ENCODE measurements at regions not wholly inside any gene's neighbourhood (a gene's known extent, or its start where the extent isn't known, plus 50 kb on each side); places are given as distances from the start of the nearest gene placed in this dataset.

DNA sequence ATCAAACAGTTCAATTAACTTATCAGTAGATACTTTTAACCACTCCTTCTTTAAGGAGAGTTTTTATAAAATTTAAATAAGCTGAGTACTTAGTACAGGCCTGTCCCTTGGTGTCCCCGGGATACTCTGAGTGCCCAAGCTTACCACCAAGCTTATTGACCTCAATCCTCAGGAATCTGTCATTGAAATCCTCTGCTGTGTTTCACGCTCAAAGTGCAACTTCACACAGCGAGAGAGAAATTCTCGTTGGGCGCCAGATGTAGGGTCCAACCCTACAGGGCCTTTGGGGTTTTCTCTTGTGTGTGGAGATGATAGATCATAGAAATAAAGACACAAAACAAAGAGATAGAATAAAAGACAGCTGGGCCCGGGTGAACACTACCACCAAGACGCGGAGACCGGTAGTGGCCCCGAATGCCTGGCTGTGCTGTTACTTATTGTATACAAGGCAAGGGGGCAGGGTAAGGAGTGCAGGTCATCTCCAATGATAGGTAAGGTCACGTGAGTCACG, 65.3 kb upstream of the ARL4D start:
- H3K4me3 ChIP-seq (replicated peaks; ENCODE audit: low read depth, low read length): no peak overlapping the region
- TF ChIP-seq, protein P1, sequence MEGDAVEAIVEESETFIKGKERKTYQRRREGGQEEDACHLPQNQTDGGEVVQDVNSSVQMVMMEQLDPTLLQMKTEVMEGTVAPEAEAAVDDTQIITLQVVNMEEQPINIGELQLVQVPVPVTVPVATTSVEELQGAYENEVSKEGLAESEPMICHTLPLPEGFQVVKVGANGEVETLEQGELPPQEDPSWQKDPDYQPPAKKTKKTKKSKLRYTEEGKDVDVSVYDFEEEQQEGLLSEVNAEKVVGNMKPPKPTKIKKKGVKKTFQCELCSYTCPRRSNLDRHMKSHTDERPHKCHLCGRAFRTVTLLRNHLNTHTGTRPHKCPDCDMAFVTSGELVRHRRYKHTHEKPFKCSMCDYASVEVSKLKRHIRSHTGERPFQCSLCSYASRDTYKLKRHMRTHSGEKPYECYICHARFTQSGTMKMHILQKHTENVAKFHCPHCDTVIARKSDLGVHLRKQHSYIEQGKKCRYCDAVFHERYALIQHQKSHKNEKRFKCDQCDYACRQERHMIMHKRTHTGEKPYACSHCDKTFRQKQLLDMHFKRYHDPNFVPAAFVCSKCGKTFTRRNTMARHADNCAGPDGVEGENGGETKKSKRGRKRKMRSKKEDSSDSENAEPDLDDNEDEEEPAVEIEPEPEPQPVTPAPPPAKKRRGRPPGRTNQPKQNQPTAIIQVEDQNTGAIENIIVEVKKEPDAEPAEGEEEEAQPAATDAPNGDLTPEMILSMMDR (IDR thresholded peaks at IDR 0.05; ENCODE audit: low read length, missing control alignments): no peak
- no peak for DNase-seq (ENCODE audit: low read depth)

DNA sequence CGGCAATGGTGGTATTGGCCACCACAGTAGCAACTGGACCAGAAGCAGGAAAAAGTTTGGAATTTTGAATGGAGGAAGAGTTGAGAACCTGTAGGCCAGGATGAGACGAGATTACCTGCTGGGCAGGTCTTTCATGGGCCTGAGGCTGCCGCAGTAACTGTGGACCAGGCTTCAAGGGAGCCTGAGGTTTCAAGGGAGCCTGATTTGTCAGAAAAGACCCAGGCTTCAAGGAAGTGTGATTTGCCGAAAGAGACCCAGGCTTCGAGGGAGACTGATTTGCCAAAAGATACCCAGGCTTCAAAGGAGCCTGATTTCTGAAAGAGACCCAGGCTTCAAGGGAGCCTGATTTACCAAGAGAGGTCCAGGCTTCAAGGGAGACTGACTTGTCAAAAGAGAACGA, 66.6 kb upstream of the ARL4D start:
- TF ChIP-seq, protein P1 (IDR thresholded peaks at IDR 0.05; ENCODE audit: low read length, missing control alignments): no peak

DNA sequence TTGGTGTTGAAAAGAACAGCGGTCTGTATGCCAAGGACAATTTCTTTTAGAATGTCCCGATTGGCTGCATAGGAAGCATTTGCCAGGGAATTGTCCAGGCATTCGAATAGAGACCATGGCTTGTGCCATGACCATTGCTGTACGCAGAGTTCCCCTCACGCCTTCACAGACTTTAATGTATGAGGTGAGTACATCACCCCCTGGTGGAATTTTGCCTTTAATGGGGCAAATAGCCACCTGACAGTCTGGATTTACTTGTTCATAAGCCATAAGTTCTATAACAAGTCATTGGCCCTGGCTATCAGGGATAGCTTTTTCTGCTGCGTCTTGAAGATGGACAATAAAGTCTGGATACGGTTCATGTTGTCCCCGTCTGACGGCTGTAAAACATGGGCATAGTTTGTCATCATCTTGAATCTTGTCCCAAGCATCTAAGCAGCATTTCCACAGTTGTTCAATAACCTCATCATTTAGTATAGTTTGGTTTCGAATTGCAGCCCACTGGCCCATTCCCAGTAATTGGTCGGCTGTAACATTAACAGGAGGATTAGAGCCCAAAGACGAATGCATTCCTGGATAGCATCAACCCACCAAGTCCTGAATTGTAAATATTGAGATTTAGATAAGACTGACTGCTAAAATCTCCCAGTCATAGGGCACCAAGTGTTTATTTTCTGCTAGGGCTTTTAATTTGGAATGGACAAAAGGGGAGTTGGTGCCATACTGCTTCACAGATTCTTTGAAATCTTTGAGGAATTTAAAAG, 67.7 kb upstream of the ARL4D start:
- TF ChIP-seq, protein P1 (IDR thresholded peaks at IDR 0.05; ENCODE audit: low read length, missing control alignments): no peak
- DNase-seq (ENCODE audit: low read depth): no peak
- H3K4me3 ChIP-seq (replicated peaks; ENCODE audit: low read depth, low read length): no peak overlapping the region

More for the DNA sequence above, 66.6 kb upstream of the ARL4D start:
- no peak for DNase-seq (ENCODE audit: low read depth)
- H3K4me3 ChIP-seq (replicated peaks; ENCODE audit: low read depth, low read length): no peak overlapping the region

DNA sequence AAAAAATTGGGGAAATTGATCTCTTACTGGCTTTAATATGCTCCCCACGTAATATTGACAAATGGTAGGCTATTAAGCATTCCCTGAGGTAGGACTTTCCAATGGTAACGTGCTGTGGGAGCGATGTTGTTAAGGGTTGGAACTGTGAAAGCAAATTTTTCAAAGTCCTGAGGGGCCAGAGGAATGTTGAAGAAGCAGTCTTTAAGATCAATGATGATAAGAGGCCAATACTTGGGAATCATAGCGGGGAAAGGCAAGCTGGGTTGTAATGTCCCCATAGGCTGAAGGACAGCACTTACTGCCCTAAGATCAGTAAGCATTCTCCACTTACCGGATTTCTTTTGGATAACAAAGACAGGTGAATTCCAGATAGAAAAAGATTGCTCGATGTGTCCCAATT, 69.6 kb upstream of the ARL4D start:
- DNase-seq (ENCODE audit: low read depth): no peak
- H3K4me3 ChIP-seq (replicated peaks; ENCODE audit: low read depth, low read length): no peak overlapping the region
- TF ChIP-seq, protein P1 (IDR thresholded peaks at IDR 0.05; ENCODE audit: low read length, missing control alignments): no peak

DNA sequence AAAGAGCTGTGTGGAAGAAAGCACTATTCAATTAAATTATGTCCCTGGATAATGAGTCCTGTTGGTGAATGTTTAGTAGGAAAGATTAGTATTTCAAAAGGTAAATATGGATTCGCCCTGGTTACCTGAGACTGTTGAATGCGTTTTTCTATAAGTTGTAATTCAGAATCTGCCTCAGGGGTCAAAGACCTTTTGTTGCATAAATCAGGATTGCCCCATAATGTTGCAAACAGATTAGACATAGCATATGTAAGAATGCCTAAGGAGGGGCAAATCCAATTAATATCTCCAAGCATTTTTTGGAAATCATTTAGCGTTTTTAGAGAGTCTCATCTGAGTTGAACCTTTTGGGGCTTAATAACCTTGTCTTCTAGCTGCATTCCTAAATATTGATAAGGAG, 70.1 kb upstream of the ARL4D start:
- TF ChIP-seq, protein P1 (IDR thresholded peaks at IDR 0.05; ENCODE audit: low read length, missing control alignments): no peak
- DNase-seq (ENCODE audit: low read depth): no peak
- no peak overlapping the region for H3K4me3 ChIP-seq (replicated peaks; ENCODE audit: low read depth, low read length)

DNA sequence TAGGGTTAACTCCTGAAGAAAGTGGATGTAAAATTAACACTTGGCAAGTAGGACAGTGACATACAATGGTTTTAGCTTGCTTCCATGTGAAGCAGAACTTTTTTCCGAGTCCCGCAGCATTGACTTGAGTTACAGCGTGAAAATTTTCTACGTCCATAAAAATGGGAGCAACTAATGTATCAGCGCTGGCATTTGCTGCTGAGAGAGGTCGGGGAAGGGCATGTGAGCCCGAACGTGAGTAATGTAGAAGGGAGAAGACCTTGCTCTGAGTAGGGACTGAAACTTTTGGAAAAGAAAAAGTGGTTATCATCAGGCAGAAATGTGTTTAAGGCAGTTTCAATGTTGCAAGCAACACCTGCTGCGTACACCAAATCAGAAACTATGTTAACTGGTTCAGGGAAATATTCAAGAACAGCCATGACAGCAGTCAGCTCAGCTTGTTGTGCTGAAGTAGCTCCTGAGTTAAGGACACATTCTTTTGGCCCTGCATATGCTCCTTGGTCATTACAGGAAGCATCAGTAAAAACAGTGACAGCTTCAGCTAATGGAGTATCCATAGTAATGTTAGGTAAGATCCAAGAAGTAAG, 70.9 kb upstream of the ARL4D start:
- TF ChIP-seq, protein P1 (IDR thresholded peaks at IDR 0.05; ENCODE audit: low read length, missing control alignments): no peak
- H3K4me3 ChIP-seq (replicated peaks; ENCODE audit: low read depth, low read length): no peak overlapping the region
- no peak for DNase-seq (ENCODE audit: low read depth)
